Stimulated activated CD4-positive, alpha-beta T cell treated with anti-CD3 and anti-CD28 coated beads, Interleukin-2, amount 100 ng/mL, for 24 hours (primary cell): ENCODE measurements at regions not wholly inside any gene's neighbourhood (a gene's known extent, or its start where the extent isn't known, plus 50 kb on each side); places are given as distances from the start of the nearest gene placed in this dataset.

Source experiments
- DNase-seq, 2 donors: peaks; one replicate each; pipeline ENCODE4 v3.0.0-alpha.2; 2020

DNA sequence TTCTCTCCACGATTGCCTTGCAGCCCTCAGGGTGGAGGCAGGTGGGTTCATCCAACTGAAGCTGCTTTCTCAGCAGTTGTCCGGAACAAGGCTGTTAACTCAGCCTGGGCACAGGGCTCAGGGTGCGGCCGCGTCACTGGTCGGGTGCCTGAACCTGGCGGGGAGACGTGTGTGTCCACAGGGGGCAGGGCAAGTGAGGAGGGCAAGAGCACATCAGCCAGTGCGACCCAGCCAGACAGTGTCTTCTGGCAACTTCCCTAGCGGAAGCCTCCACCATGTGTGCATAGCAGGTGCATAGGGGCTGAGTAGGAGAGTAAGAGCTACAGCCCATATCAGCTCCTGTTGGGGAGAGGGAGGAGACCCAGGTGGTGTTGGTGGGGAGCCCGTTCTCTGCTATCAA, 150.4 kb upstream of the THRB start:
- no peak for DNase-seq

DNA sequence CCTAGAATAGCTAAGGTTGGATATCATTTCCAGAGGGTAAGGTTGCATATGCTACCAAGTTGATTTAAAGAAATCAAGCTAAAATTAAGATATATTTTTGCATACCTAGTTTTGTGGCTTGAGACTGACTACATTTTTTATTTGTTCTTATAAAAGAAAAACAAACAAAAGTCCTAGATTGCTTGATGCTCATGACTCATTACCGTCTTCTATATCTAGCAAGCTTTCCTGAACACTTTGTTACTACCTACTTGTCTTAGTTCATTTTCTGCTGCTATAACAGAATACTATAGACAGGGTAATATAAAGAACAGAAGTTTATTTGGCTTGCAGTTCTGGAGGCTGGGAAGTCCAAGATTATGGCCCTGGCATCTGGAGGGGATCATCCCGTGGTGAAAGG, 152.1 kb upstream of the THRB start:
- DNase-seq: no peak

DNA sequence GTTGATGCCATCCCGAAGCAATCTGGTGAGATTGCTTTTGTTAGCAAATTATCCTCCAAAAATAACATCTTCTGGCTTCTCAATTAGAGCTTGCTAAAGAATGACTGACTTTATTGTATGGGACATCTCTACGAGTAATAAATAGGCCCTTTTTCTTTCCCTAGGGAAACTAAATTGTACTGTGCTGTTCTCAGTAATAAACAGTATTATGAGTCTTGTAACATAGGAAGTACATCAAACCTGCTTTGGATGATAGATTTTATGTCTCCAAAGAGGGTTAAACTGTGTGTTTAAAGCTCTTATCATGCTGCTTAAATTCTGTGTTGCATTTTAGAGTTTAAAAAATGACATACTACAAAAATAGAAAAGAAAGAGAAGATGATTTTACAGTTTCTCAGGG, 153.4 kb upstream of the THRB start:
- no peak for DNase-seq

DNA sequence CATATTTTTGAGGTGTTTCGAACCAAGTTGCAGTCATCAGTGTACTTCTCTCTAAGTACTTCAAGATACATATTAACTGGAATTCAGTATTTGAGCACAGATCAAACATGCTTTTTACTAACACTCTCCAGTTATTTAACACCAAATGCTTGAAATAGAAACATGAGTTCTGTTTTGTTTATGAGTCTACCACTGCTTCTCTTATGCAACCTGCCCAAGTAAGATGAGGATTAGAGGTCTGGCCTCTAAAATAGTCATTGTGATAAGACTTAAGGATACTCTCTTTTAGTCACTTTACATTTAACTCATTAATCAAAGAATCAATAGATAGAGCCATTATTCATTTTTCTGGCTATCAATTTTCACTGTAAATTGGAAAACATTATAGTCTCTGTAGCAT, 156.2 kb upstream of the THRB start:
- DNase-seq: no peak

DNA sequence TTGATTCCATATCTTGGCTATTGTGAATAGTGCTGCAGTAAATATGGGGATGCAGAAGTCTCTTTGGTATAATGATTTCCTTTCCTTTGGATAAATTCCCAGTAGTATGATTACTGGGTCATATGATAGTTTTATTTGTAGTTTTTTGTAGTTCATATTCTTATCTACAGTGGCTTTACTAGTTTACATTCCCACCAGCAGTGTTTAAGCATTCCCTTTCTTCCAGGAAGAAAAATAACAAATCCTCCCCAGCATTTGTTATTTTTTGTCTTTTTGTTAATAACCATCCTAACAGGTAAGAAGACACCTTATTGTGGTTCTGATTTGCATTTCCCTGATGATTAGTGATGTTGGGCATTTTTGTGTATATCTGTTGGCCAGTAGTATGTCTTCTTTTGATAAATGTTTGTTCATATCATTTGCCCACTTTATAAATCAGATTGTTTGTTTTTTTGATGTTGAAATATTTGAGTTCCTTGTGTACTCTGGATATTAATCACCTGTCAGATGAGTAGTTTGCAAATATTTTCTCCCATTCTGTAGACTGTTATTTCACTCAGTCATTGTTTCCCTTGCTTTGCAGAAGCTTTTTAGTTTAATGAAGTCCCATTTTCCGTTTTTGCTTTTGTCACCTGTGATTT, 163.3 kb upstream of the THRB start:
- no peak for DNase-seq

DNA sequence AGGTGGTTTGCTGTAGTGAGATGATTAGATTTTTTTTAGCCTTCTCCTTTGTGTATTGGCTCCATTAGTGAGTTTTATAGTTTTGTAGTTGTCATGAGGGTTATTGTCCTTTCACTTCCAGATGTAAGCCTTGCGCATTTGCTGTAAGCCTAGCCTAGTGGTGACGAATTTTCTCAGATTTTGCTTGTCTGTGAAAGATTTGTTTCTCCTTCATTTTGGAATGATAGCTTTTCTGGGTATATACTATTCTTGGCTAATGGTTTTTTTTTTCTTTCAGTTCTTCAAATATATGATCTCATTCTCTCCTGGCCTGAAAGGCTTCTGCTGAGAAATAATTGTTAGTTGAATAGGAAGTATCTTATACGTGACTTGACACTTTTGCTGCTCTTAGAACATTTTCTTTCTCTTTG, 166.5 kb upstream of the THRB start:
- DNase-seq: no peak

DNA sequence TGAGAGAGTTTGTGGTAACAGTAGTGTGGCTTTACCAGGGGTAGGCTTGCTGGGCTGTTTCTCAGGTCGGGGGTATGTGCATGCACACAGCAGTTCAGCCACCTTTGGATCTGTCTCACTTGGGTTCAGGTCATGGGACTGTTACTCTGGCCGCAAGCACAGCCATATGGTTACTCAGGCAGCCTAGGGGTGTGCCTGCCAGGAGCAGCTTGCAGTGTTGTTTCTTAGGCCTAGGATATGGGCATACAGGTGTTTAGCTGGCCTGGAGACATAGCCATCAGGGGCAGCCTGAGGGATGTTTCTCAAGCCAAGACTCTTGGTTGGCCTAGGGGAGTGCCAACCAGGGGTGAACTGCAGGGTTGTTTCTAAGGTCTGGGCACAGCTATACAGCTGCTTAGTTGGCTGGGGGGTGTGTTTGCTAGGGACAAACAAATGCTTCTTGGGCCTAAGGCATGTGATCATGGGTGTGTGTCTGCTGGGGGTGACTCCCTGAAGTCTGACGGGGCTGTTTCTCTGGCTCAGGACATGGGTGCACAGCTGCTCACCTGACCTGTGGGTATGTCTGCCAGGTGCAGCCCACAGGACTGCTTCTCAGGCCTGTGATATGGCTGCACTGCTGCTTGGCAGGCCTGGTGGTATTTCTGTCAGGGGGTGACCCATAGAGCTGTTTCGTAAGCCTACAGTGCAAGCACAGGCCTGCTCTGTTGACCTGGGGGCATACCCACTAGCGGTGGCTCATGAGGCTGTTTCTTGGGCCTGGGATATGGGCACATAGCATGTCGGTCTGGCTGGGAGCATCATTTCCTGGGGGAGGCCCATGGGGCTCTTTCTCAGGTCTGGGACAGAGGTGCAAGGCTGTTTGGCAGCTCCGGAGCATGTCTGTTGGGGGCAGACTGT, 168.0 kb upstream of the THRB start:
- DNase-seq: no peak

DNA sequence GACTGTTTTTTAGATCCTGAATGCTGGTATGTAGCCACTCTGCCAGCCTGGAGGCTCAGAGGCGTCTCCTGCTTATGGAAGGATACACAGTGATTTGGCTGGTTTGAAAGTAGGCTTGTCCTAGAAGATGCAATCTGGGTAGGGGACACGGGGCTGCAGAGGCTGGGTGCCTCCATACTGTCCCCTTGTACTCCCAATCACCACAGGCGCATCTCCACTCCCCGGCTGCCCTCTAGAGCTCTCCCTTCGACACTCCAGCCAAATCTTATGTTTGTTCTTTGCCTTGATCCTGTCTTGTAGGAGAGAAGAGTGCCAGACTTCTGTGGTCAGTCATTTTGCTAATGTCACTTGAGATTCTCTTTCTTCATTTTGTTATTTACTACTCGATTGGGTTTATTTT, 168.8 kb upstream of the THRB start:
- DNase-seq: no peak

DNA sequence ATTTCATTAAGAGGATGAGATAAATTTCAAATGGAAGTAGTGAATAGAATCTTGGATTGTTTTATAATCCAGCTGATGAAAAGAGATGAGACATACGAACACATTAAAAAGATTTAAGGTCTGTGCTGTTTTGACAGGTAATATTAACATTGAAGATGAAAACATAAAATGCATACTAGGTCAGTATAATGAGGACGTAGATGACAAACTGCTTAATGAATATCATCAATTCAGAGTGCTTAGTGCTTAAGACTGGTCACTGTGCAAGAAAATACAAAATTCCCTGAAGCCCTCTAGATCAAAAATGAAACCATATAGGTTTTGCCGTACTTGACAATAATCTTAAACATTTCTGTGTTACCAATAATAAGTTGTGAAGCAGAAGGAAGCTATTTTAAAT, 173.4 kb upstream of the THRB start:
- DNase-seq: no peak

DNA sequence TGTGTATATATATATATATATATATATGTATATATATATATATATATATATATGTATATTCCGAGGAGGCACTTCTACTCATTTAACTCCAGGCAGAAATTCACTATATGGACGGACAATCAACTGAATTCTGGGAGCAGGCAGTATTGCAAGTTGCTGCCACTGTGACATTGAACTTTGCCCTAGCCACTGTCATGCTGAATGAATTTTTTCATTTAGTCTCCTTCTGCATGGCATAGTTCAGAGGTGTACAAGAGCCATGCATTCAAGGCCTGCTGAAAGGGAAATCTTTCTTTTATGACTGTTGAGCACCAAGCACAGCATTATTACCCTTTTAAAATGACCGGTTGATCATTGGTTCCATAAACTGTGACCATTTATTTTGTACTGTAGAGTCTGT, 176.2 kb upstream of the THRB start:
- DNase-seq: no peak

DNA sequence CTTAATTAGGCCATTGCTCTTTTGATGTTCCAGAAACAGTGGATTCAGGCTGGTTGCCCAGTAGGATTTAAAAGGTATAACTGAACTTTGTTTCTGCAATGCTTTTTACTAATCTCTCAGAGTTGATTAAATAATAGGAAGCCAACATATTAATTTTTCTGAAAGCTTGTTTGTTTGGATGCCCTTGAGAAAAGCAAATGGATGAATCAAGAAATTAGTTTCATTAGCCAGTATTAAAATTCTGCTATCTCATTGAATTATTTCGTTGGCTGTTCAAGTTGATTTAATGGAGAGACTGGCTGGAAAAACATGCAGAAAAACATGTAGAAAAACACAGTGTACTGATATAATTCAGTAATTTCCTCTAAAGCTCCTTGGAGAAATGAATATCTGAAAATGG, 178.9 kb upstream of the THRB start:
- no peak for DNase-seq

DNA sequence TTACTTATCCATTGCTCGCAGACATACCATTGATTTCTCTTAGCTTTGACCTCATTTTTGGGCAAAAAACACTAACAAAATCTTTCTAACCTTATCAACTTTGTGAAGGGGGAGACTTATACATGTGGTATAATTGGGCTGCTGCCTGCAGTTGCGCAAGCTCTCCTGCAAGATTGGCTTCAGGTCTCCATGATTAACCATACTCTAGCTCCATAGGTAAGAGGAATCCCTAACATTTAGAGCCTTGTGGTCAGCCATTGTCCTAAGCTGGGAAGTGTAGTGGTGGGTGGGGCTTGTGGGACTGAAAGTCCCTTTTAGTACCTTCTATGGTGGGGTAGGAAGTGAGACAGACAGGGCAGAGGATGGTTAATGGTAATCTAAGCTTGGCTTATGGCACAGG, 179.6 kb upstream of the THRB start:
- no peak for DNase-seq

DNA sequence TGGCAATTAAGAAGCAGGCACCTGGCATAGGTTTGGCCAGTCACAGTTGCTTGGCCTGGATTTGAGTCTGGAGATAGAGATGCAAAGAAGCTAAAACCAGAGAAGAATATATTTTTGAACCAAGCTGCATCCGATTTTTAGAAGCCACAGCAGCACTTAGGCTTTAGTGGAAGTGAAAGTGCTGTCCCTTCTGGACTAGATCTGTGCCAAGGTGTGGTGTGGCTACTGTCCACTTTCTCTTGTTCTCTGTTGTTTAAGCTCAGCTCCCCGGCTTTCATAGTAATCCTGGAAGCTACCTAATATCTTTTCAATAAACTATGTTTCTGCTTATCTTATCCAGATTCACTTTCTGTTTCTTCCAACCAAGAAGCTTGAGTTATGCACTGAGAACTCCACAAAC, 183.4 kb upstream of the THRB start:
- DNase-seq: no peak

DNA sequence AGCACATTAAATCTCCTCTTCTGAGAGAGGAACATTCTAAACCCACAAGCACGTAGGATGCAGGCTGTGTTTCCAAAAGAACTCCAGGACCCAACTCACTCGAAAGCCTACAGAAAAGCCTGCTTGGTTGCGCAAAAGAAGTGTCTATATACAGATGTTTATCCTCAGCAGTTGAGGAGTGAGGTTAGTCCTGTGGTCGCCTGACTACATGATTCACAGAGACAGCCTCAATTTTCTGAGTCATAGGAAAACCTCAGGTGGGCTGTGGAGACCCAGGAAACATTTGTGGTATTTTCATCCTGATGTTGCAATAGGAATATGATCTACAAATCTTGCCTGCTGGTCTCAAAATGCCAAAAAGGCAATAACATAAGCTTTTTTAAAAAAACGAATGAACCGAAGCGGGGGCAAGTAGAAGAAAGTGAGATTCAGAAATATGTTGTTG, 183.8 kb upstream of the THRB start:
- peak in 1 of 2 donors; percentile 6 for DNase-seq

DNA sequence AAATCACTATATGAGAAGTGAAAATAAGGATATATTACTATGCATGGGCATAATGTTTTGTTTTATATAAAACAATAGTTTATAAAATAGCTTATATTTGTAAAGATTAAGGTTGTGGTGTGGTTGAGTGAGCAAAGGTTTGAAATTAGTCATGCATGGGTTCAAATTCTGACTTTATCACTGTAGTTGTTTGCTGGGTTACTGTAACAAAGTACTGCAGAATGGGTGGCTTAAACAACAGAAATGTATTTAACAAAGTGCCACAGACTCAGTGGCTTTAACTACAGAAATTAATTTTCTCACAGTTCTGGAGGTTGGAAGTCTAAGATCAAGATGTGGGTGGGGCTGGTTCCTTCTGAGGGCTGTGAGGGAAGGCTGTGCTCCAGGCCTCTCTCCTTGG, 184.8 kb upstream of the THRB start:
- no peak for DNase-seq

DNA sequence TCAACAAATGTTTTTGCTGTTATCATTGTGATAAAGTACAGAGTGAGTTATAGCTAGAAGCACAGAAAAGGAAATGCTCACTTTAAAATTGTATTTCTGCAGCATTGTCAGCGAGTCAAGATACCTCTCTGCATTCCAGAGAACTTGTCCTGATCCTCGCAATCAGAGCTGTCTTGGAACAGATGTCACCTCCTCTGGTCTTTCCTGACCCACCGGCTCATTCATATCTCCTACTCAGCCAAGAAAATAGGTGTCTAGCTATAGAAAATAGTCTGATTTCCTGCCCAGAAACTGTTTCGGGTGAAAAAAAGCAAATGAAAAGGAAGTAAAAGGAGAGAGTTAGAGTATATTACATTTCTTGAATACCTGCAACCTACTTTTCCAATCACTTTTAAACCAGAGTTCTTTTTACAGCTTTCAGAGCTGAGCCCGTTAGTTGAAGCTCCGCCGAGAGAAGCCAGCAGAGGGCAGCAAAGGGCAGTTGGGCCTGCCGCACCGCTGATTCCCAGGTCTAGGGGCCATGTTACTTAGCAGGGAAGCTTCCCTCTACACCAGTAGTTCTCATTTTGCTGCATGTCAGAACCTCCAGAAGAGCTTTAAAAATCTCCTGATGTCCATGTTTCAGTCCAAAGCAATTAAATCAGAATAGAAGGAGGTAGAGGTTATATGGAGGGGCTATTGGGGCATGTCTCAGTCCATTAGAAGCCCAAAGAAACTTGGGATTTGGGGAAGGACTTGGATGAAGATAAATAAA, 185.7 kb upstream of the THRB start:
- peak; percentile 56 to 74 for DNase-seq

DNA sequence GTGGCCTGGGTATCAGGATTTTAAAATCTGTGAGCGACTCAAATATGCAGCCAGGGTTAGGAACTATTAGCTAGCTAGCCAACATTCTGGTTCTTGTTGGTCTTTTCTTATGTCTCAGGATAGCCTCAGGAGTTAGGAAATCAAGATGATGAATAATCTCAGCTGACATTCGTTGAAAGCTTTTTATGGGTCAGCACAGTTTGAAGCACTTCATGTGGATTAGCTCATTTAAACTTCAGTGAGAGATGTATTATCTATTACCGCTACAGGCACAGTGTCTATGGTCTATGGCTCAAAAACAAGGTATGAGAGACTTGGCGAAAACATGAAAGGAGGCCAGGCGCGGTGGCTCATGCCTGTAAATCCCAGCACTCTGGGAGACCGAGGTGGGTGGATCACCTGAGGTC, 187.5 kb upstream of the THRB start:
- DNase-seq: no peak

DNA sequence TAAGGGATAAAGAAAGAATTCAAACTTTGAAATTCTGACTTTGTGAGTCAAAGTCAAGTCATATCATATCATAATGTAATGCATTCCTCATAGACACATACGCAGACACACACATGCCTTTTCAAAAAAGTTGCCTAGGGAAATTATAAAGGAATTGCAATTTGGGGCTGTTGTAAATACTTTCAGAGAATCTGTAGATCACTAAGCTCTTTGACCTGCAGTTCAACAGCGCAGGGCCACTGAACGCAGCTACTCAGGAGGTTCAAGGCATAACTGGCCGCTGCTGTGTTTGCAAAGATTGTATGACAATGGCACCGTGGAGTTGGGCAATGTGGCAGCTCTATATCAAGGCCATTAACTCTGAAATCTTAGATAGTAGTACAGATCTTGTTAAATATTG, 188.4 kb upstream of the THRB start:
- no peak for DNase-seq

DNA sequence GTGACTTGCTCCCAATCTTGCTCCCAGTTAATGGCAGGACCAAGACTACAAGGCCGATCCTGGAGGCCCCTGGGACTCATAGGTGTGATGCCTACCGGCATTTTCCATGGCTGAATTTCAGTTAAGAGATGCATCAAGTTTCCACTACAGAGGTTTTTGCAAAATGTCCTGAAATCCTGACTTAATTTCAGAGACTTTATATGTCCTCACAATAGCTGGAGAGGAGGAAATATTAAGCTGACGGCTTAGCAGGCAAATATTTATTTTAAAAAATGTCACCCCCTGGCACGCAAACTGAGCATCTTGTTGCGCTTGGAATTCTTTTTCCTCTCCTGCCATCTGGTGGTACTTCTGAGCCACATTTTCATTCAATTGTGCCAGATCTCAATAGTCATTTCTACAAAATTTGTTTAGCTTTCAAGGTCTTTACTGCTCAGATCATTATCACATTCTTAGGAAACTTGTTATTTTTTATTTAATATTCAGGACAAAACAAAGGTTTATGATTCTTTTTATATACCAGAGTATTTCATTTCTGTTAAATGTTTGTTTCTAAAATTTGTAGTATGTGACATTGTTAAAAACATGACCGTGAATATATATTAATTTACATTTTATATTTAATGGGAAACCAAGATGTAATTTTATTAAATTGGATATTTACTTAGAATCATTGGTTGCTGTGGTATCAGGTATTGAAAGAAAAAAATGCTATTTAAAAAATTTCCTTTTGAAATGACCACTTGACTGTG, 189.2 kb upstream of the THRB start:
- no peak for DNase-seq

DNA sequence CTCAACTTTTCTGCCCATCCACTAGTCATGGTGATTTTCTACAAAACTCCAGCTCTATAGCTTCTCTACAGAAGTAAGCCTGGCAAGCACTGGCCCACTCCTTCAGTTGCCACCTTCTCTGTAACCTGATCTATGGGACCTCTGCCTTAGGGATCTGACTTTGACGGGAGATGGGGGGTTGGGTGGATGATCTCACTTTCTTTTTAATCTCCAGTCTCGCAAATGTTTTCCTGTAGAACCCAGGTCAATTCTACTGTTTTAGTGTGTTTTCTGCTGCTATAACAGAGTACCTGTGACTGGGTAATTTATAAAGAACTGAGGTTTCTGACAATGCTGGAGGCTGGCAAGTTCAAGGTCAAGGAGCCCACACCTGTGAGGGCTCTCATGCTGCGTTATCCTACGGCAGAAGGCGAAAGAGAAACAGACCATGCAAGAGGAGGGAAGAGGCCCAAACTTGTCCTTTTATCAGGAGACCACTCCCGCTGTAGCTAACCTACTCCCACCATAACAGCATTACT, 189.9 kb upstream of the THRB start:
- no peak for DNase-seq

DNA sequence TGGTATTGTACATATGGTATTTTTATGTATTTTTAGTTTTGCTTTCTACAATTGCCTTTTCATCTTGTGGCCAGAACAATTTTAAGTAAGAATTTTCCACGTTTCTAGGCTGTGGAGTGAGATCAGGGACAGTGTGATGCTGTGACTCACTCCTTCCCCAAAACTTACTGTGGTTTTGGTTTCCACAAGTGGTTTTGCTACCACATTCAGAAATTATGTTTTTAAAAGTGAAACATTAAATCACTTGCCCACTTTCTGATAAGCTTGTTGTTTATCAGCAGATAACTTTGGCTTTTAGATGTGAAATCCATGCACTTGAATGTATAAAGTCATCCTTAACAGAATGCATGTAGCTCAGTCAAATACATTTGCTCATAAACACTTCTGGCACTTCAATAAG, 192.2 kb upstream of the THRB start:
- DNase-seq: peak in 1 of 2 donors; percentile 4

DNA sequence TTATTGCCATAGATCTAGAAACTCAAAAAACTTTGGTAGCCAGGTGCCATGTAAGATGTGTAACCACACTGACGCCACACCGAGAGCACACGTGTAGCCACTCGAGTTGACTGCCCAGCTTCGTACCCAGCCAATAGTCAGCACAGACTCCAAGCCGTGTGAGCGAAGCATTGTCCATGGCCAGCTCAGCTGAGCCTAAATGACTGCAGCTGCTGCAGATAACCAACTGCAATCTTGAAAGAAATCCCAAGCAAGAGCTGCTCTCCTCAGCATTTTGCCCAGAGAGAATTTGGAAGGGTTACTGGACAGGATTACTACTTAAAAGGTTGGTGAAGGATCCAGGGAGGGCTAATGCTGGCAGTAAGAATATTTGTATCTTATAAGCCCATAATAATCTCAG, 193.0 kb upstream of the THRB start:
- no peak for DNase-seq
